HepG2 (cell line): ENCODE measurements at regions not wholly inside any gene's neighbourhood (a gene's known extent, or its start where the extent isn't known, plus 50 kb on each side); places are given as distances from the start of the nearest gene placed in this dataset.
A peak's percentile ranks its signal among the peaks of the same experiment; 100 is the strongest.

Experiments used
- CEBPG ChIP-seq: IDR thresholded peaks from 2 replicates; pipeline ENCODE4 v1.6.1; 2016
- ELF3 ChIP-seq: IDR thresholded peaks from 2 replicates; pipeline ENCODE4 v1.6.1; 2016; ENCODE audit warnings: missing genetic modification reagents, missing compliant biosample characterization
- ELF4 ChIP-seq: sonication (generic); formaldehyde crosslinking; IDR thresholded peaks from 2 replicates; pipeline ENCODE4 v1.5.0; 2020; ENCODE audit warnings: missing genetic modification reagents, mild to moderate bottlenecking, moderate library complexity, borderline replicate concordance
- FOXA3 ChIP-seq: IDR thresholded peaks from 2 replicates; pipeline ENCODE4 v1.6.1; 2016; ENCODE audit warnings: missing genetic modification reagents, missing compliant biosample characterization
- GATAD2A ChIP-seq: IDR thresholded peaks from 2 replicates; pipeline ENCODE4 v1.6.1; 2016
- IRF2 ChIP-seq: IDR thresholded peaks from 2 replicates; pipeline ENCODE4 v1.6.1; 2018; ENCODE audit warnings: missing genetic modification reagents, missing compliant biosample characterization
- KDM4B ChIP-seq: sonication (generic); formaldehyde crosslinking; IDR thresholded peaks from 2 replicates; pipeline ENCODE4 v1.4.0; 2020; ENCODE audit warnings: missing genetic modification reagents
- KLF16 ChIP-seq, 2 experiments: sonication (generic) in 1 of 2; formaldehyde crosslinking in 1 of 2; IDR thresholded peaks; 2 replicates each; pipeline versions ENCODE4 v1.6.1 to v1.8.0; 2016 to 2023; ENCODE audit warnings: missing genetic modification reagents in 2 of 2, missing compliant biosample characterization in 1 of 2
- MIXL1 ChIP-seq: IDR thresholded peaks from 2 replicates; pipeline ENCODE4 v1.6.1; 2016
- MTA3 ChIP-seq: sonication (generic); formaldehyde crosslinking; IDR thresholded peaks from 2 replicates; pipeline ENCODE4 v1.4.0; 2020; ENCODE audit warnings: missing genetic modification reagents
- PRMT3 ChIP-seq: sonication (generic); formaldehyde crosslinking; IDR thresholded peaks from 2 replicates; pipeline ENCODE4 v1.8.1; 2022; ENCODE audit warnings: low read depth, mild to moderate bottlenecking, moderate library complexity, missing genetic modification reagents, borderline replicate concordance
- RELA ChIP-seq: sonication (generic); formaldehyde crosslinking; IDR thresholded peaks from 2 replicates; pipeline ENCODE4 v1.4.0; 2020; ENCODE audit warnings: missing genetic modification reagents
- SKI ChIP-seq: fragments of 450-650 bp; IDR thresholded peaks from one replicate; pipeline ENCODE4 v1.6.1; 2018; ENCODE audit warnings: mild to moderate bottlenecking; ENCODE audit not compliant: partially characterized antibody
- SMC3 ChIP-seq: IDR thresholded peaks from 2 replicates; pipeline ENCODE4 v1.6.1; 2011; ENCODE audit warnings: low read length, improper control_type of control experiment
- SOX13 ChIP-seq, 3 experiments: fragments of 450-650 bp in 1 of 3; sonication (generic) in 1 of 3; formaldehyde crosslinking in 1 of 3; IDR thresholded peaks in 2 of 3; conservative IDR thresholded peaks in 1 of 3; 2 replicates each; pipeline versions ENCODE4 v1.5.0 to v1.6.1; 2016 to 2020; ENCODE audit warnings: antibody characterized with exemption in 1 of 3, mild to moderate bottlenecking in 1 of 3, missing compliant biosample characterization in 1 of 3, missing genetic modification reagents in 1 of 3, moderate library complexity in 1 of 3
- ZBTB20 ChIP-seq: sonication (generic); formaldehyde crosslinking; IDR thresholded peaks from 2 replicates; pipeline ENCODE4 v1.8.1; 2023; ENCODE audit warnings: missing genetic modification reagents, low read depth, mild to moderate bottlenecking, borderline replicate concordance
- ZNF556 ChIP-seq: sonication (generic); formaldehyde crosslinking; IDR thresholded peaks from 2 replicates; pipeline ENCODE4 v1.4.0; 2020; ENCODE audit warnings: mild to moderate bottlenecking, missing genetic modification reagents, borderline replicate concordance
- ZSCAN9 ChIP-seq: IDR thresholded peaks from 2 replicates; pipeline ENCODE4 v1.6.1; 2016; ENCODE audit warnings: borderline replicate concordance
- TF ChIP-seq, protein P1 (sequence below): IDR thresholded peaks from 2 replicates; pipeline ENCODE4 v1.6.1; 2016; ENCODE audit warnings: low read depth, borderline replicate concordance
- TF ChIP-seq, protein P2 (sequence below): sonication (generic); formaldehyde crosslinking; IDR thresholded peaks from 2 replicates; pipeline ENCODE4 v1.4.0; 2020; ENCODE audit warnings: missing genetic modification reagents
- TF ChIP-seq, protein P3 (sequence below): sonication (generic); formaldehyde crosslinking; IDR thresholded peaks from 2 replicates; pipeline ENCODE4 v1.5.0; 2020; ENCODE audit warnings: mild to moderate bottlenecking, missing genetic modification reagents, moderate library complexity
- TF ChIP-seq, protein P4 (sequence below), 2 experiments: sonication (generic) in 1 of 2; formaldehyde crosslinking in 1 of 2; IDR thresholded peaks; 2 replicates each; pipeline versions ENCODE4 v1.4.0 to v1.6.1; 2018 to 2020; ENCODE audit warnings: missing genetic modification reagents in 2 of 2, borderline replicate concordance in 1 of 2, low read depth in 1 of 2, mild to moderate bottlenecking in 1 of 2, missing biosample characterization in 1 of 2
- TF ChIP-seq, protein P5 (sequence below): sonication (generic); formaldehyde crosslinking; conservative IDR thresholded peaks from 2 replicates; pipeline ENCODE4 v1.4.0; 2020; ENCODE audit warnings: missing genetic modification reagents

DNA sequence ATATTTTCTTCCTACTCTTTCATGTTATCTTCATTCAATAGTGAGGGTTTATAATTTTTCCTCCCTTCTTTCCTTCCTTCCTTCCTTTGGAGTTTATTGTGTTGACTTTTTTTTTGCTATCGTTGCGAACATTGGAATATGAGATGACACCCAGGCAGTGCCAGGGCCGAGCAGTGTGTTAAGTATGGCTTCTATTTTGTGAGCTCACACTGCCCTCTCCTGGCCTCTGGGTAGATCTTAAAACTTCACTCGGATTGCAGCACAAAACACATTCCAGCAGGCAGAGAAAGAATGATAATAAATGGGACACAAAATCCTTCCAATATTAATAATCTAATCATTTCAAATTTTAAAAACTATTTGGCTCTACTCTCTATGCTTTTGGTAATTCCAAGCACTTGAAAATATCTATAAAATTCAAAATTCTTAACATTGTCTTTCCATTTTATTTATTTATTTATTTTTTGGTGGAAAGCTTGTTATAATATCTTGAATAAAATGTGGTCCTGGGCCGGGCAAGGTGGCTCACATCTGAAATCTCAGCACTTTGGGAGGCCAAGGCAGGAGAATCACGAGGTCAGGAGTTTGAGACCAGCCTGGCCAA is 147.4 kb upstream of the OLIG3 start (continued):
- TF ChIP-seq IRF2 (CRISPR knock-in tag) (peak; percentile 54; the same call in 1 of the 2 replicates), SMC3 (peak; percentile 98), KLF16 (CRISPR knock-in tag; IDR thresholded peaks at IDR 0.05) (peak in 1 of 2 experiments; percentile 45; a peak in 2 of 4 replicates), CEBPG (CRISPR knock-in tag) (peak; percentile 51), ELF3 (CRISPR knock-in tag) (0 out of 2 replicates have a peak, but pooled peaks have one; percentile 44), FOXA3 (0 out of 2 replicates have a peak, but pooled peaks have one; percentile 10), PRMT3 (CRISPR knock-in tag) (no peak), ZBTB20 (CRISPR knock-in tag) (no peak), SOX13 (IDR thresholded peaks at IDR 0.05) (no peak), SOX13 (CRISPR knock-in tag; conservative IDR thresholded peaks at IDR 0.05 in 1 of 2, IDR thresholded peaks at IDR 0.05 in 1 of 2) (peak in 1 of 2 experiments; percentile 15; a peak in 1 of 4 replicates), MIXL1 (CRISPR knock-in tag) (0 out of 2 replicates have a peak, but pooled peaks have one; percentile 55), SKI (no peak), ELF4 (CRISPR knock-in tag) (0 out of 2 replicates have a peak, but pooled peaks have one; percentile 42), KDM4B (CRISPR knock-in tag) (peak; percentile 52; the same call in 1 of the 2 replicates), RELA (CRISPR knock-in tag) (no peak), ZNF556 (no peak), GATAD2A (0 out of 2 replicates have a peak, but pooled peaks have one; percentile 13), ZSCAN9 (0 out of 2 replicates have a peak, but pooled peaks have one; percentile 27), MTA3 (CRISPR knock-in tag) (no peak)
- TF ChIP-seq, protein P1, sequence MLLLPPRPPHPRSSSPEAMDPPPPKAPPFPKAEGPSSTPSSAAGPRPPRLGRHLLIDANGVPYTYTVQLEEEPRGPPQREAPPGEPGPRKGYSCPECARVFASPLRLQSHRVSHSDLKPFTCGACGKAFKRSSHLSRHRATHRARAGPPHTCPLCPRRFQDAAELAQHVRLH (CRISPR knock-in tag): 0 out of 2 replicates have a peak, but pooled peaks have one; percentile 23
- TF ChIP-seq, protein P2, sequence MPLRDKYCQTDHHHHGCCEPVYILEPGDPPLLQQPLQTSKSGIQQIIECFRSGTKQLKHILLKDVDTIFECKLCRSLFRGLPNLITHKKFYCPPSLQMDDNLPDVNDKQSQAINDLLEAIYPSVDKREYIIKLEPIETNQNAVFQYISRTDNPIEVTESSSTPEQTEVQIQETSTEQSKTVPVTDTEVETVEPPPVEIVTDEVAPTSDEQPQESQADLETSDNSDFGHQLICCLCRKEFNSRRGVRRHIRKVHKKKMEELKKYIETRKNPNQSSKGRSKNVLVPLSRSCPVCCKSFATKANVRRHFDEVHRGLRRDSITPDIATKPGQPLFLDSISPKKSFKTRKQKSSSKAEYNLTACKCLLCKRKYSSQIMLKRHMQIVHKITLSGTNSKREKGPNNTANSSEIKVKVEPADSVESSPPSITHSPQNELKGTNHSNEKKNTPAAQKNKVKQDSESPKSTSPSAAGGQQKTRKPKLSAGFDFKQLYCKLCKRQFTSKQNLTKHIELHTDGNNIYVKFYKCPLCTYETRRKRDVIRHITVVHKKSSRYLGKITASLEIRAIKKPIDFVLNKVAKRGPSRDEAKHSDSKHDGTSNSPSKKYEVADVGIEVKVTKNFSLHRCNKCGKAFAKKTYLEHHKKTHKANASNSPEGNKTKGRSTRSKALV: 0 out of 2 replicates have a peak, but pooled peaks have one; percentile 23
- TF ChIP-seq, protein P3, sequence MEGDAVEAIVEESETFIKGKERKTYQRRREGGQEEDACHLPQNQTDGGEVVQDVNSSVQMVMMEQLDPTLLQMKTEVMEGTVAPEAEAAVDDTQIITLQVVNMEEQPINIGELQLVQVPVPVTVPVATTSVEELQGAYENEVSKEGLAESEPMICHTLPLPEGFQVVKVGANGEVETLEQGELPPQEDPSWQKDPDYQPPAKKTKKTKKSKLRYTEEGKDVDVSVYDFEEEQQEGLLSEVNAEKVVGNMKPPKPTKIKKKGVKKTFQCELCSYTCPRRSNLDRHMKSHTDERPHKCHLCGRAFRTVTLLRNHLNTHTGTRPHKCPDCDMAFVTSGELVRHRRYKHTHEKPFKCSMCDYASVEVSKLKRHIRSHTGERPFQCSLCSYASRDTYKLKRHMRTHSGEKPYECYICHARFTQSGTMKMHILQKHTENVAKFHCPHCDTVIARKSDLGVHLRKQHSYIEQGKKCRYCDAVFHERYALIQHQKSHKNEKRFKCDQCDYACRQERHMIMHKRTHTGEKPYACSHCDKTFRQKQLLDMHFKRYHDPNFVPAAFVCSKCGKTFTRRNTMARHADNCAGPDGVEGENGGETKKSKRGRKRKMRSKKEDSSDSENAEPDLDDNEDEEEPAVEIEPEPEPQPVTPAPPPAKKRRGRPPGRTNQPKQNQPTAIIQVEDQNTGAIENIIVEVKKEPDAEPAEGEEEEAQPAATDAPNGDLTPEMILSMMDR (CRISPR knock-in tag): peak; percentile 93
- TF ChIP-seq, protein P4, sequence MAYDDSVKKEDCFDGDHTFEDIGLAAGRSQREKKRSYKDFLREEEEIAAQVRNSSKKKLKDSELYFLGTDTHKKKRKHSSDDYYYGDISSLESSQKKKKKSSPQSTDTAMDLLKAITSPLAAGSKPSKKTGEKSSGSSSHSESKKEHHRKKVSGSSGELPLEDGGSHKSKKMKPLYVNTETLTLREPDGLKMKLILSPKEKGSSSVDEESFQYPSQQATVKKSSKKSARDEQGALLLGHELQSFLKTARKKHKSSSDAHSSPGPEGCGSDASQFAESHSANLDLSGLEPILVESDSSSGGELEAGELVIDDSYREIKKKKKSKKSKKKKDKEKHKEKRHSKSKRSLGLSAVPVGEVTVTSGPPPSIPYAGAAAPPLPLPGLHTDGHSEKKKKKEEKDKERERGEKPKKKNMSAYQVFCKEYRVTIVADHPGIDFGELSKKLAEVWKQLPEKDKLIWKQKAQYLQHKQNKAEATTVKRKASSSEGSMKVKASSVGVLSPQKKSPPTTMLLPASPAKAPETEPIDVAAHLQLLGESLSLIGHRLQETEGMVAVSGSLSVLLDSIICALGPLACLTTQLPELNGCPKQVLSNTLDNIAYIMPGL (CRISPR knock-in tag; IDR thresholded peaks at IDR 0.05; ENCODE audit: borderline replicate concordance in 1 of 2, low read depth in 1 of 2): peak; percentile 31 to 50; a peak in 1 of 4 replicates
- TF ChIP-seq, protein P5, sequence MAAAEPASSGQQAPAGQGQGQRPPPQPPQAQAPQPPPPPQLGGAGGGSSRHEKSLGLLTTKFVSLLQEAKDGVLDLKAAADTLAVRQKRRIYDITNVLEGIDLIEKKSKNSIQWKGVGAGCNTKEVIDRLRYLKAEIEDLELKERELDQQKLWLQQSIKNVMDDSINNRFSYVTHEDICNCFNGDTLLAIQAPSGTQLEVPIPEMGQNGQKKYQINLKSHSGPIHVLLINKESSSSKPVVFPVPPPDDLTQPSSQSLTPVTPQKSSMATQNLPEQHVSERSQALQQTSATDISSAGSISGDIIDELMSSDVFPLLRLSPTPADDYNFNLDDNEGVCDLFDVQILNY (CRISPR knock-in tag): no peak
